Caco-2 (cell line): ENCODE measurements at regions not wholly inside any gene's neighbourhood (a gene's known extent, or its start where the extent isn't known, plus 50 kb on each side); places are given as distances from the start of the nearest gene placed in this dataset.

ENCODE experiments used
- BruUV-seq: library from RNA; stranded (reverse); fragments of 400-500 nt; replicated peaks from 2 replicates; lab custom pipeline; 2021; lab: Mats Ljungman, UMichigan
- CTCF ChIA-PET: fragments of 300-600 bp; sonication (Branson Sonifier 250); formaldehyde crosslinking; loops from one replicate; lab custom pipeline; 2022; ENCODE audit warnings: antibody characterized with exemption; lab: Charles Lee
- POLR2A ChIA-PET: fragments of 300-600 bp; sonication (Branson Sonifier 250); formaldehyde crosslinking; loops from one replicate; lab custom pipeline; 2022; ENCODE audit warnings: antibody characterized with exemption; lab: Charles Lee
- DNase-seq, 2 experiments: peaks; one replicate each; pipeline versions ENCODE4 v3.0.0 to v3.0.0-alpha.2; 2020 to 2022
- H3K27me3 ChIP-seq: replicated peaks from 2 replicates; pipeline ENCODE4 v1.6.0; 2011; ENCODE audit warnings: low read length; ENCODE audit not compliant: control insufficient read depth, insufficient read depth
- H3K36me3 ChIP-seq: 2 replicates; pipeline ENCODE4 v1.5.1; 2011; ENCODE audit warnings: low read length; ENCODE audit not compliant: control insufficient read depth, insufficient read depth
- H3K4me1 ChIP-seq: fragments of 250-450 bp; sonication (Bioruptor Pico); 2 replicates; pipeline ENCODE4 v1.5.1; 2020; ENCODE audit warnings: mild to moderate bottlenecking
- H3K4me3 ChIP-seq: 2 replicates; pipeline ENCODE4 v1.5.1; 2011; ENCODE audit warnings: low read depth, mild to moderate bottlenecking, control low read depth, low read length
- H3K9me3 ChIP-seq: fragments of 250-450 bp; sonication (Bioruptor Pico); 2 replicates; pipeline ENCODE4 v1.5.1; 2020; ENCODE audit warnings: mild to moderate bottlenecking, moderate library complexity
- H3K27ac Mint-ChIP-seq: one replicate; pipeline ENCODE4 v1.8.0; 2022; ENCODE audit warnings: mixed read lengths; ENCODE audit not compliant: unreplicated experiment
- H3K27me3 Mint-ChIP-seq: one replicate; pipeline ENCODE4 v1.8.0; 2022; ENCODE audit warnings: mixed read lengths; ENCODE audit not compliant: insufficient read depth, unreplicated experiment
- H3K36me3 Mint-ChIP-seq: one replicate; pipeline ENCODE4 v1.8.0; 2022; ENCODE audit warnings: mild to moderate bottlenecking, mixed read lengths; ENCODE audit not compliant: insufficient read depth, unreplicated experiment
- H3K4me1 Mint-ChIP-seq: one replicate; pipeline ENCODE4 v1.8.0; 2022; ENCODE audit warnings: low read depth, mixed read lengths; ENCODE audit not compliant: unreplicated experiment
- H3K4me3 Mint-ChIP-seq: one replicate; pipeline ENCODE4 v1.8.0; 2022; ENCODE audit warnings: mild to moderate bottlenecking, moderate library complexity, mixed read lengths; ENCODE audit not compliant: unreplicated experiment
- H3K9me3 Mint-ChIP-seq: one replicate; pipeline ENCODE4 v1.8.0; 2022; ENCODE audit warnings: mixed read lengths; ENCODE audit not compliant: unreplicated experiment
- intact Hi-C: fragments of 100-400 bp; cut with micrococcal nuclease; formaldehyde crosslinking; loops from one replicate; pipeline ENCODE4 v1.10.0; 2022; ENCODE audit not compliant: unreplicated experiment
- TF ChIP-seq, protein P1 (sequence below), 2 experiments: fragments of 200-600 bp in 1 of 2; IDR thresholded peaks; 1 replicate in 1 of 2; 2 replicates in 1 of 2; pipeline versions ENCODE4 v1.5.1 to v1.8.0; 2011 to 2022; ENCODE audit warnings: antibody characterized with exemption in 1 of 2, control low read depth in 1 of 2, inconsistent platforms in 1 of 2, low read depth in 1 of 2, low read length in 1 of 2, mild to moderate bottlenecking in 1 of 2, moderate library complexity in 1 of 2; ENCODE audit not compliant: insufficient read depth in 1 of 2, severe bottlenecking in 1 of 2, unreplicated experiment in 1 of 2

GRCh38 chr9:81465468-81466011 lies 223.8 kb downstream of the TLE1 start:
- Mint-ChIP-seq H3K4me3 (no peak overlapping the region), H3K27ac (no peak overlapping the region)

GRCh38 chr9:81462801-81463200 lies 226.5 kb downstream of the TLE1 start:
- no peaks in the 10 kb centered on the region for H3K4me1 ChIP-seq
- no peaks in the 10 kb centered on the region for H3K9me3 Mint-ChIP-seq
- no peaks in the 10 kb centered on the region for H3K9me3 ChIP-seq
- no peaks in the 10 kb centered on the region for H3K4me1 Mint-ChIP-seq
- ChIA-PET CTCF (no interaction called here), POLR2A (no interaction called here)
- TF ChIP-seq, protein P1, sequence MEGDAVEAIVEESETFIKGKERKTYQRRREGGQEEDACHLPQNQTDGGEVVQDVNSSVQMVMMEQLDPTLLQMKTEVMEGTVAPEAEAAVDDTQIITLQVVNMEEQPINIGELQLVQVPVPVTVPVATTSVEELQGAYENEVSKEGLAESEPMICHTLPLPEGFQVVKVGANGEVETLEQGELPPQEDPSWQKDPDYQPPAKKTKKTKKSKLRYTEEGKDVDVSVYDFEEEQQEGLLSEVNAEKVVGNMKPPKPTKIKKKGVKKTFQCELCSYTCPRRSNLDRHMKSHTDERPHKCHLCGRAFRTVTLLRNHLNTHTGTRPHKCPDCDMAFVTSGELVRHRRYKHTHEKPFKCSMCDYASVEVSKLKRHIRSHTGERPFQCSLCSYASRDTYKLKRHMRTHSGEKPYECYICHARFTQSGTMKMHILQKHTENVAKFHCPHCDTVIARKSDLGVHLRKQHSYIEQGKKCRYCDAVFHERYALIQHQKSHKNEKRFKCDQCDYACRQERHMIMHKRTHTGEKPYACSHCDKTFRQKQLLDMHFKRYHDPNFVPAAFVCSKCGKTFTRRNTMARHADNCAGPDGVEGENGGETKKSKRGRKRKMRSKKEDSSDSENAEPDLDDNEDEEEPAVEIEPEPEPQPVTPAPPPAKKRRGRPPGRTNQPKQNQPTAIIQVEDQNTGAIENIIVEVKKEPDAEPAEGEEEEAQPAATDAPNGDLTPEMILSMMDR (IDR thresholded peaks at IDR 0.05; ENCODE audit: insufficient read depth in 1 of 2, low read depth in 1 of 2, low read length in 1 of 2, severe bottlenecking in 1 of 2, unreplicated experiment in 1 of 2), result no peak
- no peaks in the 10 kb centered on the region for H3K27me3 ChIP-seq
- no TSS peak for BruUV-seq
- no peaks in the 10 kb centered on the region for H3K36me3 ChIP-seq
- H3K36me3 Mint-ChIP-seq, result no peaks in the 10 kb centered on the region
- H3K27ac Mint-ChIP-seq, result no peak overlapping the region
- intact Hi-C loops, result no loop called here
- DNase-seq, result no peak
- H3K27me3 Mint-ChIP-seq, result no peaks in the 10 kb centered on the region
- no peak overlapping the region for H3K4me3 ChIP-seq
- H3K4me3 Mint-ChIP-seq, result no peak overlapping the region

More at GRCh38 chr9:81465468-81466011, 223.8 kb downstream of the TLE1 start:
- Histone ChIP-seq H3K36me3 (no peaks in the 10 kb centered on the region), H3K9me3 (no peaks in the 10 kb centered on the region), H3K27me3 (no peaks in the 10 kb centered on the region), H3K4me3 (no peak overlapping the region), H3K4me1 (no peaks in the 10 kb centered on the region)
- BruUV-seq, result no TSS peak
- Mint-ChIP-seq H3K36me3 (no peaks in the 10 kb centered on the region), H3K9me3 (no peaks in the 10 kb centered on the region), H3K4me1 (no peaks in the 10 kb centered on the region), H3K27me3 (no peaks in the 10 kb centered on the region)
- TF ChIP-seq, protein P1 (IDR thresholded peaks at IDR 0.05; ENCODE audit: insufficient read depth in 1 of 2, low read depth in 1 of 2, low read length in 1 of 2, severe bottlenecking in 1 of 2, unreplicated experiment in 1 of 2), result no peak
- no peak for DNase-seq
- ChIA-PET CTCF (no interaction called here), POLR2A (no interaction called here)
- intact Hi-C loops, result no loop called here

- intact Hi-C loops, result no loop called here
- Histone ChIP-seq H3K27me3 (no peaks in the 10 kb centered on the region), H3K9me3 (no peaks in the 10 kb centered on the region), H3K4me3 (no peak overlapping the region), H3K36me3 (no peaks in the 10 kb centered on the region), H3K4me1 (no peaks in the 10 kb centered on the region)
- Mint-ChIP-seq H3K4me1 (no peaks in the 10 kb centered on the region), H3K27me3 (no peaks in the 10 kb centered on the region), H3K27ac (no peak overlapping the region), H3K4me3 (no peak overlapping the region), H3K36me3 (no peaks in the 10 kb centered on the region), H3K9me3 (no peaks in the 10 kb centered on the region)
- ChIA-PET CTCF (no interaction called here), POLR2A (no interaction called here)
- no peak for DNase-seq
- no TSS peak for BruUV-seq
- TF ChIP-seq, protein P1 (IDR thresholded peaks at IDR 0.05; ENCODE audit: insufficient read depth in 1 of 2, low read depth in 1 of 2, low read length in 1 of 2, severe bottlenecking in 1 of 2, unreplicated experiment in 1 of 2), result no peak
These were observed 228.2 kb downstream of the TLE1 start for GRCh38 chr9:81461196-81461595.
